Midbrain (tissue), 1 donor: ENCODE measurements at regions not wholly inside any gene's neighbourhood (a gene's known extent, or its start where the extent isn't known, plus 50 kb on each side); places are given as distances from the start of the nearest gene placed in this dataset.
"Not testable (repeated sequence)": the region's sequence is repeated elsewhere in the genome, so short reads cannot be mapped to it uniquely, and the experiment has no call there.

Experiments
- DNase-seq: peaks from one replicate; lab custom pipeline; 2025; lab: John Stamatoyannopoulos, UW

- DNase-seq: no peak
Measured at GRCh38 chr5:113652161-113652560, 138.7 kb downstream of the YTHDC2 start.

GRCh38 chr5:113654828-113655227, 141.3 kb downstream of the YTHDC2 start:
- no peak for DNase-seq

GRCh38 chr5:113660206-113660605, 146.7 kb downstream of the YTHDC2 start:
- DNase-seq: no peak

DNA sequence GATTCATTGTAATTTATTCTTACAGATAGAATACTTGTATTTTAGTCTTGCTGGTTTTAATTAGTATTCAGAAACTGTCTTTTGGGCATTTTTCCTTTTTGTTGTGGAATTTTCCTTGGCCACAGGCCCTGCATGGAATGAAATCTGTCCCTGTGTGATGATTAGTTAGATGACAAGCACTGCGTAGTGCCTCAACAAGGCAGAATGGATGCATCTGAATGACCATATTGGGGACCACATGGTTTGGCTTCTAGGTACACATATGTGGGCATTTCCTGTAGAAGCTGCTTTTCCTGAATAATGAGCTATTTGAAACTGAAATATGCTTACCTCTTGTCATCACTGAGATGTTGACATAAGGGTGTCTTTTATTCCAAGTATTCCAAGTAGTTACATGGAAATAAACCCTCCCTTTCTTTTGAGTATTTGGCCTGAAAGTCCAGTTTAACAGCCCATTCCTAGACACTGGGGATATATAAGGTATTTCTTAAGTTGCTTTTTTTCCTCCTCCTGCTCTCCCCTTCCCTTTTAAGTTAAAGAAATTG, 147.3 kb downstream of the YTHDC2 start:
- no peak for DNase-seq

DNA sequence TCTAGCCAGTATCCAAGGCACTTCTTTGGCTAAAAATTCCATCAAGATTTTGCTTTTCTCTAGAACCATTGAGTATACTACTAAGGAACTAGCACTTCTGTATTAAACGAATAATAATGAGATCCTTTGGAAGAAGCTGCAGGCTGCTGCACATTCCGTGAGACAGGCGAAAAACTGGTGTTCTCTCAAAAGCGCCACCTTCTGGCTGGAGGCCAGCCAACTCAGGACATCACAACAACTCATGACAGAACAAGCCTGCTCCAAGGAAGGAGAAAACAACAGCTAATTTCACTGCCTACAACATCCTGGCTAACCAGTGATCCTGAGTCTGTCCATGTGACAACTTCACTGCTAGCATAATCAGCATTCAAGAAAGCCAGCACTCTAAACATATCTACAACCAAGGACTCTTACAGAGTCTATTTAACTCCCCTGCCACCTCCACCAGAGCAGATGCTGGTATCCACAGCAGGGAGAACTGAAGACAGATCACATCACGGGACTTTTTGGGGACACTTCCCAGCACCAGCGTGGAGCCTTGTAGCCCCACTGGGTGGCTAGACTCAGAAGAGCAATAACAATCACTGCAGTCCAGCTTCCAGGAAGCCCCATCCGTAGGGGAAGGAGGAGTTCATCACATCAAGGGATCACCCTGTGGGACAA, 150.5 kb downstream of the YTHDC2 start:
- no peak for DNase-seq

GRCh38 chr5:113673041-113673440, 159.5 kb downstream of the YTHDC2 start:
- DNase-seq: no peak

- no peak for DNase-seq
Measured at GRCh38 chr5:113675166-113675565, 161.7 kb downstream of the YTHDC2 start.

GRCh38 chr5:113678202-113678601, 164.7 kb downstream of the YTHDC2 start:
- DNase-seq: no peak

GRCh38 chr5:113678924-113679575, 165.6 kb downstream of the YTHDC2 start:
- peak; percentile 61 for DNase-seq

GRCh38 chr5:113680534-113680933, 167.0 kb downstream of the YTHDC2 start:
- no peak for DNase-seq

GRCh38 chr5:113682497-113683136, 169.1 kb downstream of the YTHDC2 start:
- no peak for DNase-seq

GRCh38 chr5:113683211-113683610, 169.7 kb downstream of the YTHDC2 start:
- DNase-seq: no peak

- DNase-seq: no peak
Measured at GRCh38 chr5:113686599-113686998, 173.1 kb downstream of the YTHDC2 start.

DNA sequence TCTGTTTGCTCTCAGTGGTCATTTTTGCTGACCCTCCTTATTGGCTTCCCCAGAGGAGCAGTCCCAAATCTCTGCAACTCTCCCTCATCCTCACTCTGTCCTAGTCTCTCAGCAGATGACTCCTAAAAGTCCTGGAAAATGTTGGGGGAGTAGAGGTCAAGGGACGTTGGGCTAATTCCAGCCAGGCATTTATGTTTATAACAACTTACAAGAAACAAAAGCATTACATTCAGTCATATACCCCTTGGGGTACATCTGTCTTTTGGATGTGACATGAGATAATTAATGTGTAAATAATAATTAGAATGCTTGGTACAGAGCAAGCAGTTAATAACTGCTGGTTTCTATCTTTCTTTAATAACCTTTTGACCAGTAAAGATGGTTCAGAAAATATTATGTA, 176.2 kb downstream of the YTHDC2 start:
- no peak for DNase-seq

- DNase-seq: no peak
Measured at GRCh38 chr5:113692466-113692865, 179.0 kb downstream of the YTHDC2 start.

- DNase-seq: no peak
Measured at GRCh38 chr5:113692891-113693457, 179.5 kb downstream of the YTHDC2 start.

- no peak for DNase-seq
Measured at GRCh38 chr5:113693701-113694100, 180.2 kb downstream of the YTHDC2 start.

DNA sequence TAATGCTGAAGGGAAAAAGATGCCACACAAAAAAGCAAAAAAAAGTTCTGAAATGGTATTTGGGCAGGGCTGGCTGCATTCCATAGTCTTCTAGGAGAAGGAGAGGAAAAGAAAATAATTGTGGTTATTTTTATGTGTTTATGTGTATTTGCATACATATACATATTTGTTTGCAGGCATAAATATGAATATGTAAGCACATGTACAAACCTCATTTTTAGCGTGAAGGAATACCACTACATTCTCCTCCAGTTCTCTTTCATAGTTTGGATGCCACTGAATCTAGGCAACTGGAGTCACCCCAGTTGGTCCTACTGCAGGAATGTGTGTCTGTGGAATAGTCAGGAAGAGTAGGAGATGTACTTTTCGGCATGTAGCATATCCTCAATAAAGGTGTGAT, 181.1 kb downstream of the YTHDC2 start:
- DNase-seq: no peak

DNA sequence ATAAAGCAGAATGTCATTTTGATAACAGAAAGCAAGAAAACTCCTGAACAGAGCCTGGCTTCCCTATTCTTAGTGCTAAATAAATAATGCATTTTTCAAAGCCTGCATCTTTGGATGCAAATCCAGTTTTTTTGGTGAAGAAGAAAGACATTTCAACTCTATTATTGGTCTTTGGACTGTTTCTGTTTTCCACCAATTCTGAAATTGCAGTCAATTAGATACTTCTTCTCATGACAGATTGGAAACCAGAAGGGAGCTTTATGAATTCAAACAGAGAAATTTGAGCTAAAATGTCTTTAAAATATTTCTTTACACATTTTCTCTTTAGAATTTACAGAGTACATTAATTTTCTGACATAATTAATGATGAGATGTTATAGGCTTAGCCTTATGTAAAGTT, 189.8 kb downstream of the YTHDC2 start:
- no peak for DNase-seq

DNA sequence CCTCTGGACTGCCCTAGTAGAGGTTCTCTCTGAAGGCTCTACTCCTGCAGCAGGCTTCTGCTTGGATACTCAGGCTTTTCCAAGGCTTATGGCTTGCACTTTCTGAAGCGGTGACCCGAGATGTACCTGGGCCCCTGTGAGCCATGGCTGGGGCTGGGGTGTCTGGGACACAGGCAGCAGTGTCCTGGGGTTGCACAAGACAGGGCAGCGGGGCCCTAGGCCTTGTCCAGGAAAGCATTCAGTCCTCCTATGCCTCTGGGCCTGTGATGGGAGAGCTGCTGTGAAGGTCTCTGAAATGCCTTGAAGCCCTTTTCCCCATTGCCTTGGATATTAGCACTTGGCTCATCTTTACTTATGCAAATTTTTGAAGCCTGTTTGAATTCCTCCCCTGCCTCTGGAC, 192.2 kb downstream of the YTHDC2 start:
- DNase-seq: no peak

DNA sequence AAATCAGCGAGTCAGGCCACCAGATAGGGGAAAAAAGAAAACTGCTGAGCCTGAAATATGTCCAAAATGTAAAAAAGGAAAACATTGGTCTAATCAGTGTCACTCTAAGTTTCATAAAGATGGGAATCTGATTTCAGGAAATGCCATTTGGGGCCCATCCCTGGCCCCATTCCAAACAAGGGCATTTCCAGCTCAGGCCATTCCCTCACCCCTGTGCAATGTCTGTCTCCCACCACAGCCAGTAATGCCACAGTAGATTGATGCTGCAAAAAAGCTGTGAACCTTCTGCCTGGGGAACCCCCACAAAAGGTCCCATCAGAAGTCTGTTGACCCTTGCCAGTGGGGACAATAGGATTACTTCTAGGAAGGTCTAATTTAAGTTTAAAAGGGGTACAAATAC, 199.6 kb downstream of the YTHDC2 start:
- no peak for DNase-seq

DNA sequence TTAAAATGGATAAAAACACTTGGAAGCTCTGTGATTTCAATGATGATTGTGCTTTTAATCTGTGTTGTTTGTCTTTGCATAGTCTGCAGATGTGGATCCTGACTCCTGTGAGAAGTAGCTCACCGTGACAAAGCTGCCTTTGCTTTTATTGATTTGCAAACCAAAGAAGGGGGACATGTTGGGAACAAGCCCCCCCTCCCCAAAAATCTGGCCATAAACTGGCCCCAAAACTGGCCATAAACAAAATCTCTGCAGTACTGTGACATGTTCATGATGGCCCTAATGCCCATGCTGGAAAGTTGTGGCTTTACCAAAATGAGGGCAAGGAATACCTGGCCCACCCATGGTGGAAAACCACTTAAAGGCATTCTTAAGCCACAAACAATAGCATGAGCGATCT, 202.4 kb downstream of the YTHDC2 start:
- DNase-seq: not testable (repeated sequence)

- no peak for DNase-seq
Measured at GRCh38 chr5:113719549-113719948, 206.1 kb downstream of the YTHDC2 start.
